Activated T-cell treated with anti-CD3 and anti-CD28 coated beads for 48 hours (primary cell): ENCODE measurements at regions not wholly inside any gene's neighbourhood (a gene's known extent, or its start where the extent isn't known, plus 50 kb on each side); places are given as distances from the start of the nearest gene placed in this dataset.

Experiments
- DNase-seq: peaks from one replicate; pipeline ENCODE4 v3.0.0-alpha.2; 2020; ENCODE audit warnings: low read depth

DNA sequence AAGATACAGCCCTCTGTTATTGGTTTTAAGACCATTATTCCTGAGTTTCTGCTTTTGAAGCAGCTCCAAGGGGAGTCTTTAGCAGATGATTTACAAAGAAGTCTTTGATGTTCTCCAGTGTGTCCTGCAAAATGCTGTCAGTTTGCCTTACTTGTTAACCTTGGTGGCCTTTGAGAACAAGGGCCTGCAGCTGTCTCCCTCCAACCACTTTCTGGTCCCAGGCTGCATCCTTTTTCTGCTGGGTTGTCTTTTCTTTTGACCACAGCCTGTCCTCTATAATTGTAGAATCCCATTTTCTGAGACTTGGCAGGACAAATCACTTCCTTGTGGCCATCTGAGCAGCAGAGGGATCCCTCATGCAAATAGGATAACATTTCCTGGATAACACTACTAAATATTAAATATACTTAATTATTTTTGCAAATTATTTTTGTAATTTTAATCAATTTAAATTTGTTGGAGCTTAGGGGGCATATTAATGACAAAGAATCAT, 281.4 kb downstream of the DMRT2 start:
- DNase-seq, result no peak

DNA sequence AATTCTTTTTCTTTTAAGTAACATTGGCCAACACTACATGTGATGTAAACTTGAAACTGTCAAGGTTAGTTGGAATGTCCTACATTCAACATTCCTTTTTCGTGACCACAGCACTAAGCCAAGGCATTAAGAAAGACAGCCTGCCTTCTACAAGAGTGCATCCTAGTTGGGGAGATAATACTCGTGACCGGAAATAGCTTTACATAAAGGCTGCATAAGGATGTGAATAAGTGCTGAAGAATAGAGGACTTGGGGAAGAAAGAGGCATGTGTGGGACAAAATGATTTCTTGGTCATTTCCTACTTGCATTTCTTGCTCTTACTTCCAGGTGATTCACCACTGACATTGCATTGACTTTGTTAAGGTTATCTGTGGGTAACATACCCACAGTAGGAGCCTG, 282.0 kb downstream of the DMRT2 start:
- no peak for DNase-seq

DNA sequence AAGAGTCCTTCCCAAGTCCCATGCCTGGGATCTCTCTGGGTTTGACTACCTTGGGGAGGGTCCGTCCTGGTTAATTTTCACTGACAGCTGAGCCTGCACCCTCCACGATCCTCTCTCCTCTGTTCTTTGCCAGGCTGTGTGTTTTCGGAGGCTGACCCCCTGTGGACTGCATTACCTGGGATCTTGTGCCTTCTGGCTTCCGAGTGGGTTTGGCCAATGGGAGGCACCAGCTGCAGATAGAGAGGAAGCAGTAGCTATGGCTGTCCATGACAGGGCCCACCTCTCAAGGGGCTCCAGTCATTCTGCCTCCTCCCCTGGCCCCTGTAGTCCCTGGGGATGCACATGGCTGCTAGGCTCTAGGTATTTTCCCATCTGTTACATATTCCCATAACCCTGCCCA, 285.0 kb downstream of the DMRT2 start:
- DNase-seq, result no peak

DNA sequence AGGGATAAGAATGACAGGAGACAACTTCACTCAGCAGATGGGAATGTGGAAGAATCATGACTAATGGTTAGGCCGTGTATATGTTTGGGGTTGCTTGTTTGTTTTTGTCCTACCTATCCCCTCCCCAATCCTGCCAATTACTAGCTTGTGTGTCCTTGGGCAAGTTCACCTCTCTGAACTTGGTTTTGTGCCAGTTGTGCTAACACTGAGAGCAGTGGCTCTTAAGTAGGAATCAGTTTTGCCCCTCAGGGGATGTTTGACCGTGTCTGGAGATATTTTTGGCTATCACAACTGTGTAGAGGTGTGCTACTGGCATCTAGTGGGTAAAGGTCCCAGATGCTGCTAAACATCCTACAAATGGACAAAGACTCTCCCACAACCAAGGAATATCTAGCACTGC, 287.0 kb downstream of the DMRT2 start:
- DNase-seq, result no peak

DNA sequence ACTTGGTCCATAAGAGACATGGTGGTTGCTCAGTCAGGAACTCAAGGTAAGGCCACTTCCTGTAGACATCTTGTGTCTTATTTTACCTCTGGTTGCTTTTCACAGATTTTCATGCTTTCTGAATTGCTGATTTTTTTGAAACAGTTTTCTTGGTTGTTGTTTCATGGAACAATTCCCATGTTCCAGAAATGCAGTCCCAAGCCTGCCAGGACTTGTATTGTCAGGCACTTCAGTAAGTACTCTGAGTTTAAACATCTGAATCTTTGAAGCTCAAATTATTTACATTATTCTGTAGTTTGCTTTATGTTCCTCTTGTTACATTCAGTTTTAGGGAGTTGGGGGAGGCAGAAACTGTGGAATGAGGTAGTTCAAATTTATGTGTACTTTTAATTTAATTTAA, 290.2 kb downstream of the DMRT2 start:
- no peak for DNase-seq

DNA sequence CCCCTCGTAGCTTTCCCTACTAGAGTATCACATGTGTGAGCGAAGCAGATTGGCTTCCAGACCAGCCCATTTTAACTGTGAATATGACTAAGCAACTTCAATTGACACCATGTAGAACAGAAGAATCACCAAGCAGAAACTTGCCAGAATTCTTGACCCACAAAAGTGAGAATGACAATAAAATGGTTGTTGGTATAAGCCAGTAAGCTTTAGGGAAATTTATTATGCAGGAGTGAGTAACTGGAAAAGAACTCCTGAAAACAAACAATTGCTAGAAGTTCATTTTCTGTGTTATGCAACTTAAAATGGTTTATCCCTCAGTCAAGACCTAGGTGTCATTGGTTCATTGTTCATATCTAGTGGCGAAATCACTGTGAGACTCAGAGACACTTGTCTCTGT, 303.1 kb downstream of the DMRT2 start:
- DNase-seq, result no peak

DNA sequence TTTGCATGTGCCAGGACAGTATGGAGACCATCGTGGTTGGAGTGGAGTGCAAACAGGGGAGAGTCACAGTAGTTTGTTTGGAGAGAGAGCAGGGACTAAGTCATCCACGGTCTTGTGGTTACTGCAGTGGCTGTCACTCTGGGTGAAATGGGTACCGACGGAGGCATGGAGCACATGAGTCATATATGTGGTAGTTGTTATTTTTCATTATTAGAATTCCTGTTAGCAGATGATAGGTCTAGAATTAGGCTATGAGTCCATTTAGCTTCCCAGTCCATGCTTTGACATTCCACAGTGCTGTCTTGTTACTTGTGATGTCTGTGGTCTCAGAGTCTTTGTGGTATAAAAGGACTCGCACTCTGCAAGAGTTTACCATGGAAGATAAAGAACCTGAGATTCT, 303.9 kb downstream of the DMRT2 start:
- no peak for DNase-seq

DNA sequence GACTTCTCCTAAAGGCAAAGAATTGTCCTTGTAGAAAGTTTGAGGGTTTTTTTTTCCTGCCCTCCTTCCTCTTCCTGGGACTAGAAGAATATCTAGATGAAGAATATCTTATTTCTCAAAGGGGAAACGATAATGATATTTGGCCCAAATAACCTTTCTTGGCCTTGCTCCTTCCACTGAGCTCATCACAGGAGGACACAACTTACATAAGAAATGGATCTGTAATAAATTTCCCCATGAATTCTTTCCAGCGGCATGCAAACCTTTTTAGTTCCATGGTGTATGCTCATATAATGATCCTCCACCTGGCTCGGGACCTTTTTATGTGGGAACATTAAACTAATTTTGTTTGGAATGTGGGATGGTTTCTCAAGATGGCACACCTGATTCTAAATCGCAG, 304.4 kb downstream of the DMRT2 start:
- no peak for DNase-seq

DNA sequence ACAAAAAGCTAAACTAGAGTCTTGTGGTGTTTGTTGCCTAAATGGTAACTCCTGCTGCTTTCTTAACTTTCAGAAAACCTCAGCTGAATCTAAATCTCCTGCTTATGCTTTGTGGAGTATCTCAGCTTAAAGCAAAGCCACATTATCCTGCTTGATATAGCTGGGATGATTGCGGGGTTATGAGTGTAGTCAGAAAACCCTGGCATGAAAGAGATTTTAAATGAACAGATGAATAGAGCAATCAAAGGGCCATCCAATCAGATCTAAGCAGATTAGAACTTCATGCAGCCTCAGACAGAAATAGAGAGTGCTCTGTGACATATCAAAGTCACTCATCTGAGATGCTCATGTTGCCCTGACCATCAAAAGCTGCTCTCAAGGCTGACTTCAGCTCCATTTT, 305.5 kb downstream of the DMRT2 start:
- DNase-seq, result no peak

DNA sequence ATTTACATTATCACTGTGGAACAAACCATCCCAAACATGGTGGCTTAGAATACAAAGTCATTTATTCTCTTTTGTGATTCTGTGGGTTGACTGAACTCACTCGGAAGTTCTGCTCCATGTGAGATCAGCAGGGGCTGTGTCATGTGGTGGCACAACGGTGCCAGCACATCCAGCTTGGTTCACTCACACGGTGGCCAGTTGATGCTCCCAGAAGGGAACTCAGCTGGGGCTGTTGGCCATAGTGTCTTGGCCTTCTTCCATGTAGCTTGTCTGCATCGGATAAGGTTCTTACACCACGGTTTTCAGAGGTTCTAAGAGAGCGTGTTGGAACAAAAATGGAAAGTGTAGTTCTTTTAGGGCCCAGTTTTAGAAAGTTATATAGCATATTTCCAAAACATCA, 312.7 kb downstream of the DMRT2 start:
- no peak for DNase-seq

DNA sequence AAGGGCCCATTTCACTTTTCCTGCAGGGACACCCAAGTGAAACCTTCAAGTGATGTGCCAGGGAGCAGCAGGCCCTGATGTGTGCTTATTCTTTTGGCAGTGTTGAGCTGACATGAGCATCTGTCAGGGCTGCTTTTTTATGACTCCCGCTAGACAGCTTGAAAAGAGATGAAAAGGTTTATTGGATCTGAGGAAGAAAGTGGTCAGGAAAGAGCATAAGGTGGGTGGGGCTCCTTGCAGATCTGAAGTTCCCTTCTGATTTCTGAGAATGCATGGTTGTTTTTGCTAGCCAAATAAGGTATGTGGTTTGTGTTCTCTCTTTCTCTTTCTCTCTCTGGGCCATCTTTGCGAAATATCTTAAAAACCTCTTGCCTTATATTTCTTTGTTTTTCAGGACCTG, 316.1 kb downstream of the DMRT2 start:
- DNase-seq, result no peak

DNA sequence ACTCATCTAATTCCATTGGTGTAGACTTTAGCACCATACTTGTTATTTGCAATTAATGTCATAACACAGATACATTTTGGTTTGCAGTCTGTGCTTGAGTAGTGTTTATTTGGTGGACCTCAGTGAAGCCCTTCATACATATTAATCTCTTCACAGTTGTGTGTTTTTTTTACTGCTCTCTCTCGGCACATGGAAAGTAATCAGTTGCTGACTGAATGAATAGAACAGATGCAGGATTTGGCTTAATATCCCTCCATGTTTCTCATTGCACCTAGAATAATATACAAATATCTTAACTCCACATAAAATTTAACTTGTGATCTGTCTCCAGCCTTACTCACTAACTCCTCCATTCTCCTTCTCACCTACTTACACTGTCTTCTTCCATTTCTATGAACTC, 319.1 kb downstream of the DMRT2 start:
- no peak for DNase-seq

DNA sequence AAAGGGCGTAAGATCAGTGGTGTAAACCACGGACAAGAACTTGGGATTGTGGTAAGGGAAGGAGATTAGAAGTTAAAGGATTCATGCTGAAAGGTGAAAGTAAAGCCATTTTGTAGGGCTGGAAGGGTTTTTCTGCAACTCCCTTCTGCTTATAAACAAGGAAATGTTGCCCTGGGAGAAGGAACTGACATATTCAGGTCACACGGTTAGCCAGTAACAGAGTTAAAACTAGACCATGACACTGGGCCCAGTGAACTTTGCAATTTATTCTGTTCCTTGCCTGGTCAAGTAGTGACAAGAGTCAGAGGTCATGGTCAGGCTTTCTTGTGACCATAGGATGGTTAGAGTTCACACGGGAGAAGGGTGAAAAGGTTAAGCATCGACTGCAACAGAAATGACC, 323.3 kb downstream of the DMRT2 start:
- no peak for DNase-seq

DNA sequence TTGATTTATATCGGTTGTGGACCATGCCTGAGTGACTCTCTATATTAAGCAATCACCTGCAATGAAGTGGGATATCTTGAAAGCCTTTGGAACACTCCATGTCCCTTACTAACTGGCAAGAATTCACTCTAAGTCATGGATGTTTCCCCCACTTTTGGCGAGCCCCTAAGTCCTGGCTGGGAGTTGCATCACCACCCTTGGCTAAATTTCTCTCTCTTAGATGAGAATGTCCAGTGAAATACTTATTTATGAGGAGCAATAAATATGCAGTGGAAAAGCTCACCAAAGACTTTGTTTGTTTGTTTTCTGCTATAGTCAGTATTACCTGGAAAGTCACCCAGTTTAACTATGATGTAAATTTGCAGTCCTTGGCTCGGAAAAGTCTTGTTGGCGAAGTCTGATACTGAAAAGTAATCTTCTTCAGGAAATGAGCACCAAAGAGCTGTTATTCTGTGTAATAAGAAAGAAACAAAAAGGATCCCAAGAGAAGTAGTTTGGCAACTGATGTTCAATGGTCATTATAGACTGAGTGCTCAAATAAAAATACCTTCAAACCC, 333.8 kb downstream of the DMRT2 start:
- DNase-seq, result no peak

DNA sequence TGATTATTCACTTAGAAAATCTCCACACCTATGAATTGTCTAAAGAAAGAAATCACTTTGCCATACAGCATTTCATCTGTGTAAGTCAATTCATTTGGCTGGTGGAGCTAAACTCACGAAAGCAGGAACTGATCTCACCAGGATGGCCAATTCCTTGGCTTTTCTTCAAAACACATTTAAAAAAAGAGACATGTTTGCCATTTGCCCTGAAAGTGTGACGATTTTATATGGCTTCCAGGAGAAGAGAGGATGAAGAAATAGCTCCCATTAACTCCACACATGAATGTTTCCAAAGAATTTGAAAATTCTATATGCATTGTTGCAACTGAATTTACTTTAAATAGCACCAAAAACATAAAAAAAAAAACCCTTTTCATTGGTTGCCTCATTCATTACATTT, 334.7 kb downstream of the DMRT2 start:
- no peak for DNase-seq

DNA sequence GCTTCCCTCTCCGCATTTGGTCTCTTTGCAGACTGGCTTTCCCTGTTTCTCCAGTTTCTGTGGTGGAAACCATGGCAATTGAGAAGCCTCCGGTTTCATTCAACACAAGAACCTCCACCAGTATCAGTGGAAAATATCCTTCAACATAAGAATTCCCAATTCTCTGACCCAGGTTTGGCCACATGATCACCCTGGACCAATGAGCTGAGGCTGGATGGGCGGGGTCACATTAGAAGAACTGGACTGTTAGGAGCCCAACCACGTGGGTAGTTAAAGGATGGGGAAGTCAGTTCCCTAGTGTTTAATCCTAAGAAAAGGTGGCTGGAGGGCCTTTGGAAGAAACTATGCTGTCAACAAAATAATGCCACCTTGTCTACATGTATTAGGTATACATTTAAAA, 336.3 kb downstream of the DMRT2 start:
- no peak for DNase-seq

DNA sequence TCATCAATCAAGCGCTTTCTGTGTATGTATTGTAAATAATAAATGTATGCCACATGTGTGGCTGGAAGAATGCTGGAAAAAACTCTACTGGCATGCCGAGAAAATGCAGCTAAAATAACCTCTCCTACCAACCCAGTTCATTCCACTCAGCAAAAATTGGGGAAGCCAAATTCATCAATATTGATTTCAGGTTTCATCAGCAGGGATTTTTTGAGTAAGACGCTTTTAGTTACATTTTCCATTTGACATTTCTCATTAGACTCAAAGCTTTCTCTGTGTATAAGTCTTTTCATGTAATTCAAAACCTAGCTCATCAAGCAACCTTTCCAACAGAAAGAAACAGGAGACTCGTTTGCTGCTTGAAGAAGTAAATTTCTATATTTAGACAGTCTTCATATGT, 338.1 kb downstream of the DMRT2 start:
- no peak for DNase-seq

DNA sequence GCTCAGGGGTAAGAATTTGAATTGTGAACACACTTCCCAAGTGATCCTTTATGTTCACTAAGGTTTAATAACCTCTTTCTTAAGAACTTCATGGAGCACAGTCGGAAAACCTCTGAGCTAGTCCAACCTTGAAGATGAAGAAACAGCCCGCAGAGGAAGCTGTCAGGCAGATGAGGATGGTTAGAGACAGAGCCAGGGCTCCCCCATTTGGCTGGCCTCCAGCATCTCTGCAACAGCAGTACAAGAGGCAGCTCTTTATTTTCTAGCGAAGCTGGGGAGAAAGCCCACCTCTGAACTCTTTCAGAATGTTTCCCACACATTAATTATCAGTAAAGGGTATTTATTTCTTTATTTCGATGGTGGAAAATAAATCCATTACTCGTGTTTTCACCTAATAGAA, 350.8 kb downstream of the DMRT2 start:
- no peak for DNase-seq

DNA sequence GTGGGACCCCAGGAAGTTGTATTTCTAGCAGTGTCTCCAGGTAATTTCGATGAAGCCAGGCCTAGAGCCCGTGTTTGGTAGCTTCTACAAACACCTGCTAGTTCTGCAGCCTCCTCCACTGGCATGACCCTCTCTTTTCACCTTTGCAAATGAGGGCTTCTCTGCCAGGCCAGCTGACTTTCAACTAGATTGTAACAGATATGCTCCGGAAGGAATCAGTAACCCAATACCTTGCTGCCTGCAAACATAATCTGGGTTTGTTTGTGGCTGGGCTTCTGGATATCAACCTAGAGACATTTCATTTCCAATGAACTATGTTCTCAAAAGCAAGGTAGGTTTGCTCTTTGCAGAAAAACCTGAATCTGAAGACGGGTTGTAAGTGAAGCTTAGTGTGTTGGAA, 354.8 kb downstream of the DMRT2 start:
- no peak for DNase-seq

DNA sequence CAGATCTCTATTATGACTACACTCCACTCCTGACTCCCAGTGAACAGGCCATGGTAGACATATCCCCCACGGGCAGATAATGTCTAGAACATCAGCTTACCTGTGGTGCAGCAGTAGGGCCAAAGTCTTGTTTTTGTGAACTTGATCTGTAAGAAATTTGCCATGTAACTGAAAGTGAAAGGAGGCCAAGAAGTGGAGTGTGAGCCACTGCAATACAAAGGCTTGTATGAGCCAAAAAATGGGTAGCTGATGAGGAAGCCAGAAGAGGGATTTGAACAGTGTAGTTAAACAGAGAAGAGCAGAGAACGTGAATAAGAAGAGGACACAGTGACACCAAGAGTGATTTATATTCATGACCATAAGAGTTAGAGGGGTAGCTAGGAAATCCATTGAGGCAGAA, 361.7 kb downstream of the DMRT2 start:
- DNase-seq, result no peak

DNA sequence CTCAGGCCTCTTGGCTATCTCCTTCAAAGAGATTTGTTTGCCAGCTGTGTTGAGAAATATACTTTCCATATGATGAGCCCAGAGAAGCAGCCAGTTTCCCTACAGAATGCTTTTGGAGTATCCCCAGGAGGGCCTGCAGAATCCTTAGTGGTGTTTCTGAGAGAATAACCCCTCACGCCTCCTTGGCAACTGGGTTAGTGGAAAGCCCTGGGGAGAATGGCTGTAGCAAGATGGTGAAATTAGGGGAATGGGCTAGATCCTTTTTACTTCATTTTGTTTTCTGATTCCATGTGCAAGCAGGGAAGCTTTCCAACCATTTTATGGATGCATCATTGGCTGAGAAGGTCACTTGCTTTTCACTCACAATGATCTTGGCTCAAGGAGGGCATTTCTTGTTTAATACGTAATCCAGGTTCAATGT, 364.6 kb downstream of the DMRT2 start:
- DNase-seq, result no peak

DNA sequence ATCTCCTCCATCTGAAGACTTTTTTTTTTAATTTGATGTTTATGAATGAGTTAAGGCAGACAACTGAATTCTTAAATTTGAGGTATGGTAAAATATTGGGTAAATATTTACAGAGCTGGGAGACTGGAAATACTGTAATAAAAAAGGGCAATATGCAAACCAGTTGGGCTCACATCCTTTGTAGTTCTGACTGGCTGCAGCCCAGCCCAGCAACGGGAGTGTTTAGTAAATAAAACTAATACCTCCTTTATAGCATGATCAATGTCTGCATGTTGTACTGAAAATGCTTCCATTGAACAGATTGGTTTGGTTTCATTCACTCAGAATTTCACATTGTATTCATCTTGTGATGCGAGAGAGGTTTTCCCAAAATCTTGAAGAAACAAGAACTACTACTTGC, 365.0 kb downstream of the DMRT2 start:
- DNase-seq, result no peak

DNA sequence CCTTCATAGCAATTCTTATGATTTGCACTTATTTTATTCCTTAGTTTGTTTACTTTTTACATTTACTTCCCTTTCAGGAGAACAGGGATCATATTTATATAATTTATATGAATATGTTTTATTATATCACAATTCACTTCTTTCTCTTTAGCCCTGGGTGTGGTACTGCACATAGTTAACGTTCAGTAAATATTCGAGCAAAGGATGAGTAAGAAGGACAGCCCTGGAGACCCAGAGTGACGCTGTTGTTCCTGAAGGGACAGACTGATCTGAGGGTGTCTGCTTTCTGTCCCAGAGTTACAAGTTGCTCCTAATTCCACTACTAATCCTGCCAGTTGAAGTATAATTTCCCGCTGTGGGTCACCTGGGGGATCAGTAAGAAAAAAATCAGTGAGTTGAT, 366.1 kb downstream of the DMRT2 start:
- DNase-seq, result no peak

DNA sequence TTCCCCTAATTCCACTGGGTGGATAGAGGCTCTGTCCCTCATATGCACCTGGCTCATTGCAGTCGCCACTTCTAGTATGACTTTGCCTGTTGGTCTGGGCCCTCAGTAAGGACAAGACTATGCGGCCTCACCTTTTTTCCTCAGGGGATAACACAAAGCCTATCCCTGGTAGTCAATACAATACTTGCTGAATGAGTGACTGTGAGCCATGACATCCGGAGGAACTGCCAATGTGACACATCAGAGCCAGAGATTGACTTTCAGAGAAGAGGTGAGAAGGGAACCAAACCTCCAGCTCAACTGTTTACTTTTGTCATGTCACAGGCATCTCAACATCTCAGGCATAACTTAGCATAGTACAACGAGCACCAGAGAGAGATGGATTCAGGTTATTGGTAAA, 371.3 kb downstream of the DMRT2 start:
- DNase-seq, result no peak

DNA sequence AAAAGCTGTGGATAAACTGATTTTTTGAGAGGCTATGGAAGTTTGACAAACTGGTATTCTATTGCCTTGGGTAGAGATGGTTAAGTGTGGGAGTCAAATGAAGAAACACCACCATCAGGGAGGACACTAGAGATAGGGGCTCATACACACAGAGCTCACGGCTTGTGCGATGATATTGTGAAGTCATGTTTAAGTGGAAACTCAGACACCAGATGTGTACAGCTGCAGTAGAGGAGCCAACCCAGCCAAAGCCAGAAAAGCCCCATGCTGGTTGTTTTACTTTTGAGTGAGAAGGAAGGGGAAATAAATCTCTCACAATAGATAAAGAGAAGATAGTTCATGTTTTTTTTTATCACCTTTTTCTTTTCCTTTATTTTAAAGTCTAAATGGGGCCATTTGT, 377.7 kb downstream of the DMRT2 start:
- DNase-seq, result no peak
